ES-I3 (cell line): ENCODE measurements at regions not wholly inside any gene's neighbourhood (a gene's known extent, or its start where the extent isn't known, plus 50 kb on each side); places are given as distances from the start of the nearest gene placed in this dataset.
"Not testable (repeated sequence)": the region's sequence is repeated elsewhere in the genome, so short reads cannot be mapped to it uniquely, and the experiment has no call there.

Experiments used
- H3K36me3 ChIP-seq: 2 replicates; pipeline ENCODE4 v1.6.1; 2013; ENCODE audit warnings: mild to moderate bottlenecking, low read length, control low read depth, moderate library complexity; ENCODE audit not compliant: insufficient read depth
- H3K4me1 ChIP-seq: 2 replicates; pipeline ENCODE4 v1.6.1; 2013; ENCODE audit warnings: mild to moderate bottlenecking, control low read depth, low read length; ENCODE audit not compliant: insufficient read depth
- H3K9ac ChIP-seq: 2 replicates; pipeline ENCODE4 v1.6.1; 2013; ENCODE audit warnings: low read depth, mild to moderate bottlenecking, low read length, moderate library complexity
- H3K9me3 ChIP-seq: 2 replicates; pipeline ENCODE4 v1.6.1; 2013; ENCODE audit warnings: mild to moderate bottlenecking, low read length, moderate library complexity; ENCODE audit not compliant: control insufficient read depth, insufficient read depth

- Histone ChIP-seq H3K9ac (no peak overlapping the region), H3K36me3 (no peaks in the 10 kb centered on the region), H3K9me3 (no peaks in the 10 kb centered on the region), H3K4me1 (no peaks in the 10 kb centered on the region)
These were observed 420.3 kb upstream of the POM121L12 start for GRCh38 chr7:52615021-52615695.

- peaks cover 6% of the 10 kb centered on the region; the same call in 1 of the 2 replicates for H3K9me3 ChIP-seq
- no peak overlapping the region for H3K9ac ChIP-seq
These were observed 425.9 kb upstream of the POM121L12 start for GRCh38 chr7:52609511-52609910.

DNA sequence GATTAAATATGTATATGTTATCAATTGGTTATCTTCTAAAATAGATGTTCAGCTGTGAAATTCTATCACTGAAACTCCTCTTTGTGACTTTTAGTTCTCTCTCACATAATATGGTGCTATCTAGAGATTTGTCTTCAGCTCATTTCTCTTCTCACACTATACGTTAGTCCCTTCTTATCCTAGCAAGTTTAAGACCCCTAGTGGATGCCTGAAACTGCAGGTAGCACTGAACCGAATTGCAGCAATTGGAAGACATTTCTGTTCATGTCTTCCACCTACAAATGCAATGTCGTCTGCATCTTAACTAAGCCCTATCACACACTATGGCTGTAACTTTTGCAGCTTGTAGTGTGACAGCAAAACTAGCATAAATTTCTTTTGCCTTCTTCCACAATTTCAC lies 442.7 kb upstream of the POM121L12 start:
- Histone ChIP-seq H3K9ac (no peak overlapping the region), H3K36me3 (no peaks in the 10 kb centered on the region), H3K4me1 (peaks cover 6% of the 10 kb centered on the region; the same call in 1 of the 2 replicates), H3K9me3 (peaks cover 12% of the 10 kb centered on the region)

More at GRCh38 chr7:52609511-52609910, 425.9 kb upstream of the POM121L12 start:
- Histone ChIP-seq H3K4me1 (no peaks in the 10 kb centered on the region), H3K36me3 (no peaks in the 10 kb centered on the region)

- Histone ChIP-seq H3K9me3 (no peaks in the 10 kb centered on the region; the same call in 1 of the 2 replicates), H3K4me1 (peaks cover 7% of the 10 kb centered on the region; the same call in 1 of the 2 replicates), H3K36me3 (no peaks in the 10 kb centered on the region), H3K9ac (no peak overlapping the region)
These were observed 448.7 kb upstream of the POM121L12 start for GRCh38 chr7:52586704-52587103.

DNA sequence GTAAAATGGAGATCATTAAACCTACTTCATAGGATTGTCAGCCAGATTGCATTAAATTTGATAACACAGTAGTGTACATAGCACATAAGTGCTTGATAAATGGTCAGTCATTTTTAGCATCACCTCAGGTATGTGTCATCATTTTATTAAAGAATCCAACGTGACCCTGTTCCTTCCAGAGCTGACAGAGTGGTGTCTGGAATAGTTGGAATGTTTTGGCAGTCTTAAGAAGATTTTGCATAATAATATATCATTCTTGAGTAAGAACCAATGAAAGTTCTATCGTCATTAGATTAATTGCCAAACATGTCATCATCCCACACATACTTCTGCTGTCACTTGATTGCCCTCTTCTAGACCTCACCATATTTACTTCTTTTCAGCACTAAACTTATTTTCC lies 451.4 kb upstream of the POM121L12 start:
- Histone ChIP-seq H3K9ac (no peak overlapping the region), H3K4me1 (peaks cover 7% of the 10 kb centered on the region; the same call in 1 of the 2 replicates), H3K36me3 (no peaks in the 10 kb centered on the region), H3K9me3 (no peaks in the 10 kb centered on the region; the same call in 1 of the 2 replicates)

GRCh38 chr7:52573141-52573540 lies 462.3 kb upstream of the POM121L12 start:
- H3K4me1 ChIP-seq, H3K9ac ChIP-seq, H3K36me3 ChIP-seq, H3K9me3 ChIP-seq: not testable (repeated sequence)

DNA sequence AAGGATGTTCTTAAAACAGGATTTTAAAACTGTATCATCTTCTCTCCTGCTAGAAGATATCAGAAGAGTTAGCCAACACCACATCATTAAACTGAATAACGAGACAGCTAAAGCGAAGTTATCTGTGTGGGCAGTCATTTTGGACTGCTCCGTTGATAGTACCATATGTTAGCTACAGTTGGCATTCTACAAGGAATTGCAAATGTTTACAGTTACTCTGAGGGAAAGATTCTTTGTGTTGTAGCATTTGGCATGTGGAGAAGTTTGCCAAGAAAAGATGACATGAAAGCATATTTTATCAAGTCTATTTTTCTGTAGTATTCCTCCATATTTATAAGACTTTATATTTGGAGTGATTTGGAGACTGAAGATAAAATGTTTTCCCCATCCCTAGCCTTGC lies 464.4 kb upstream of the POM121L12 start:
- H3K4me1 ChIP-seq = no peaks in the 10 kb centered on the region
- H3K9me3 ChIP-seq = no peaks in the 10 kb centered on the region
- H3K36me3 ChIP-seq = no peaks in the 10 kb centered on the region
- H3K9ac ChIP-seq = no peak overlapping the region

DNA sequence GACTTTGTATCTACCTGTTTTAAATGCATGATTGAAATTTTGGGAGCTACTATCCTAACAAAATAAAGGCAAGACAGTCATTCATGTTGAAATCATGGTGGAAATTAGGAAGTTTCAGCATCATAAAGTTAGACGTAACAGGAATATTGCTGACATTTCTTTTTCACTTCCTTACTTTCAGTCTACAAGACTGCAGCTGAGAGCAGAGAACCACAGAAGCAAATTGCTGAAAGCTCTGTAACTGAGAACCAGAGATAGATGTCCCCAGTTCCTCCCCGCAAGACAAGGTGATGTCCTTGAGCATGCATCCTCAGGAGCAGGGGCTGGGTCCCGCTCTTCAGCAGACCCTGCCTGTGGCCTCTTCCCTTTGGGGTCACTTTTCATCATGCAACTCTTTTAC lies 466.3 kb upstream of the POM121L12 start:
- H3K4me1 ChIP-seq = no peaks in the 10 kb centered on the region
- no peak overlapping the region for H3K9ac ChIP-seq
- H3K36me3 ChIP-seq = no peaks in the 10 kb centered on the region
- H3K9me3 ChIP-seq = no peaks in the 10 kb centered on the region

DNA sequence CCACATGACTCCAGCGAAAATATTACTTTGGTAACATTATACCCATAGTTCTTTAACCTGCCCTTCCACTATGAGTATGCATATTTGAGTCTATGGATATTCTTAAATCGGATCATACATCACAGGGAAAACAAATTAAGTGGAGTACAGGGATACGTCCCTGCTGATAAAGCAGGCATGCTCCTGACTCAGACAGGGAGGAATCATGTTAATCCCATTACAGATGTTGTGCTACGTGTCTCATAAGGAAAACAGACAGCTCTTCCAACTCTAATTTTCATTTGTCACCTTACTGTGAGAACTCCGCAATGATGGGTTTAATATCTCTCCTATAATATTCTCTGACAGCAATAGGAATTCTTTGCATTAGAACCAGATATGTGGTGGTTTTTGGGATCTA lies 469.5 kb upstream of the POM121L12 start:
- Histone ChIP-seq H3K4me1 (no peaks in the 10 kb centered on the region), H3K9me3 (no peaks in the 10 kb centered on the region; the same call in 1 of the 2 replicates), H3K36me3 (no peaks in the 10 kb centered on the region), H3K9ac (no peak overlapping the region)

- Histone ChIP-seq H3K36me3 (no peaks in the 10 kb centered on the region), H3K9me3 (no peaks in the 10 kb centered on the region), H3K9ac (no peak overlapping the region), H3K4me1 (no peaks in the 10 kb centered on the region)
These were observed 479.6 kb upstream of the POM121L12 start for GRCh38 chr7:52555805-52556204.

DNA sequence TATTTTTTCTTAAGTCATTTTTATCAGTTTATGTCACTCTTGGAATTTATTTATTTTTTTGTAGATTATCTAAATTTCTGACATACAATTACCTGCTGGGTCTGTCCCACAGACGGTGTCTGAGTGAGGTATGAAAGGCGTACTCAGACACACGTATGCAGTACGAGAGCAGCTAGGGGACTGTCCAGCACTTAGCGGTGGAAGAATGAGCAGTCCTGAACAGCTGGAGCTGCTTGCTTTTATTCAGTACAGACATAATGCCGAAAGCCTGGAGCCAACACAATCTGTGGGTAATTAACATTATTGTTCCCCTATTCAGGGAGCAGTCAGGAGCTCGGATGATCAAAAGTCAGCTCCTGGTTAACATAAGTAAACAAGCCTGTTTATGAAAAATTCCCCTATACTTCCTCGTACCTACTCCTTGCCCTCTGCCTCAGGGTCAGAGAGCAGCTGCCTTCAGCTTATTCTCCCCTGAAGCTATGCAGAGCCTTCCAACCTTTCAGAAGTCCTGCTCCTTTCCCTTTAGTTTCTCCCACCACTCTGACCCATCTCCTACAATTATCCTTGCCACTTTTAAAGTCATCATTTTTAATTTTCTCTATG lies 488.0 kb upstream of the POM121L12 start:
- Histone ChIP-seq H3K36me3 (no peaks in the 10 kb centered on the region), H3K4me1 (0 out of 2 replicates have a peak, but pooled peaks cover 3% of the 10 kb centered on the region), H3K9ac (no peak overlapping the region), H3K9me3 (no peaks in the 10 kb centered on the region)

GRCh38 chr7:52541198-52541765 lies 494.2 kb upstream of the POM121L12 start:
- H3K4me1 ChIP-seq, H3K9me3 ChIP-seq, H3K9ac ChIP-seq, H3K36me3 ChIP-seq: not testable (repeated sequence)

DNA sequence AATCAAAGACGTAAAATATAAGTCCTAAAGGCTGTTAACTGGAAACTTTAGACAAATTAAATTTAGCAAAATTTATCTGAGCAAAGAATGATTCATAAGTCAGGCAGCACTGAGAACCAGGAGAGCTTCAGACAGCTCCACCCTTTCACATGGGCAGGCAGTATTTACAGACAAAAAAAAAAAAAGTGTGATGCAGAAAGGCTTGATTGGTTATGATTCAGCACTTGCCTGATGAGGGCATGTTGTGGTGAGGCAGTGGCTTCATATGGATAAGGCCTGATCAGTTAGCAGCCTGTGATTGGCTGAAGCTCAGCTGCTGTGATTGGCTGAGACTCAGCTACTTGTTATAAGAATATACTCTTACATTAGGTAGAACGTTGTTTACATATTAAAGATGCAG lies 495.4 kb upstream of the POM121L12 start:
- H3K9ac ChIP-seq = no peak overlapping the region
- no peaks in the 10 kb centered on the region for H3K4me1 ChIP-seq
- peaks cover 8% of the 10 kb centered on the region; the same call in 1 of the 2 replicates for H3K9me3 ChIP-seq
- no peaks in the 10 kb centered on the region for H3K36me3 ChIP-seq

- peaks cover 8% of the 10 kb centered on the region; the same call in 1 of the 2 replicates for H3K9me3 ChIP-seq
- no peaks in the 10 kb centered on the region for H3K4me1 ChIP-seq
- H3K36me3 ChIP-seq = no peaks in the 10 kb centered on the region
- H3K9ac ChIP-seq = no peak overlapping the region
These were observed 496.0 kb upstream of the POM121L12 start for GRCh38 chr7:52539414-52539813.

DNA sequence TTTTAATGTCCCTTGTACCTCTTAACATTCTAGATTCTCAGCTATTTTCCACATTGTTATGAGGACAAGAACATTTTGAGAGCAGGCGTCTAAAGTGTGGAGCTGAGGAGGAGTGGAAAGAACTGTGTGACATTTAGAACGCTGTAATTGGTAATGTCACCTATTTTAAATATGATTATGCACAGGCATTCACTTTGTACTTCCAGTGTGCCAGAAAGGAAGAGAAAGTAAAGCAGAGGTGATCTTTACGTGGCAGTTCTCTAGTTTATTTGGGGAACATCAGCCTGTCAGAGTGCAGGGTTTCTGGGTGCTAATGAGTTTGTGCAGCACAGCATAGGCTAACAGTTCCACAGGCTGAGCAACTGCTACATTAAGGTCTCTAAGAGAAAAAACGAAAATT lies 498.4 kb upstream of the POM121L12 start:
- H3K9ac ChIP-seq = no peak overlapping the region
- no peaks in the 10 kb centered on the region for H3K4me1 ChIP-seq
- H3K9me3 ChIP-seq = peaks cover 7% of the 10 kb centered on the region; the same call in 1 of the 2 replicates
- H3K36me3 ChIP-seq = no peaks in the 10 kb centered on the region
